GM23338 (cell line): ENCODE measurements at regions not wholly inside any gene's neighbourhood (a gene's known extent, or its start where the extent isn't known, plus 50 kb on each side); places are given as distances from the start of the nearest gene placed in this dataset.

ENCODE experiments used
- EZH2 ChIP-seq: fragments of 200-600 bp; sonication (generic); IDR thresholded peaks from one replicate; pipeline ENCODE4 v1.8.0; 2017; ENCODE audit warnings: antibody characterized with exemption, mild to moderate bottlenecking, low read depth; ENCODE audit not compliant: unreplicated experiment
- JUNB ChIP-seq: IDR thresholded peaks from one replicate; pipeline ENCODE4 v1.6.1; 2016; ENCODE audit warnings: antibody characterized with exemption; ENCODE audit not compliant: unreplicated experiment
- TF ChIP-seq, protein P1 (sequence below), 2 experiments: fragments of 200-600 bp in 1 of 2; sonication (generic) in 1 of 2; conservative IDR thresholded peaks; 2 replicates each; pipeline versions ENCODE4 v1.5.1 to v1.6.1; 2016 to 2017; ENCODE audit warnings: antibody characterized with exemption in 2 of 2, low read depth in 2 of 2, mild to moderate bottlenecking in 2 of 2, moderate library complexity in 1 of 2

DNA sequence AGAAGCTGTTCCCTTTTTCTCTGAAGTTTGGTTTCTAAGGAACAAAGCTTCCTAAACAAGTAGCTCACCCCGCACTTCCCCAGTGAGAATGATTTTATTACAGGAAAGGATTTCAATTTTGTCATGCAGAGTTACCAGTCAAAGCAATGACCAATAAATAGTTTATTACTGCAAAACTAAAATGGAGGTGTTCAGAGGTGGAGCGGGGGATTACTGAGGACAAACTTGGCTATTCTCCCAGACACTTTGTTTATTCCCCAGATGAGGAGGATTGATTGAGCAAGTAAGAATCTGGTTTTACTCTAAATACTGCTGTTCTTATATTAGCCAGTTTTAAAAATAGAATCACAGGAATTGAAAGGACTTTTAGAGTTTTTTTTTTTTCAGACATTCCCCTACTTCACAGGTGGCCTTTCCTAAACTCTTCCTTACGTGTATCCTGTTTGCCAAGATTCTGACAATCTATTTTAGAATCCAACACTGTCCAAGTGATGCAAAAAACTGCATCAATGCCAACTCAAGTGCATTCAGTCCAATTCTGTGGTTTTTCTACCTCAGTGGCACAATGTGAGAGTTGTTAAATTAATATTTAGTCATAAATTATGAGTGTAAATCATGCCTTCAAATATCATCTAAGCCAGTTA is 136.1 kb downstream of the TNFSF18 start:
- TF ChIP-seq, protein P1, sequence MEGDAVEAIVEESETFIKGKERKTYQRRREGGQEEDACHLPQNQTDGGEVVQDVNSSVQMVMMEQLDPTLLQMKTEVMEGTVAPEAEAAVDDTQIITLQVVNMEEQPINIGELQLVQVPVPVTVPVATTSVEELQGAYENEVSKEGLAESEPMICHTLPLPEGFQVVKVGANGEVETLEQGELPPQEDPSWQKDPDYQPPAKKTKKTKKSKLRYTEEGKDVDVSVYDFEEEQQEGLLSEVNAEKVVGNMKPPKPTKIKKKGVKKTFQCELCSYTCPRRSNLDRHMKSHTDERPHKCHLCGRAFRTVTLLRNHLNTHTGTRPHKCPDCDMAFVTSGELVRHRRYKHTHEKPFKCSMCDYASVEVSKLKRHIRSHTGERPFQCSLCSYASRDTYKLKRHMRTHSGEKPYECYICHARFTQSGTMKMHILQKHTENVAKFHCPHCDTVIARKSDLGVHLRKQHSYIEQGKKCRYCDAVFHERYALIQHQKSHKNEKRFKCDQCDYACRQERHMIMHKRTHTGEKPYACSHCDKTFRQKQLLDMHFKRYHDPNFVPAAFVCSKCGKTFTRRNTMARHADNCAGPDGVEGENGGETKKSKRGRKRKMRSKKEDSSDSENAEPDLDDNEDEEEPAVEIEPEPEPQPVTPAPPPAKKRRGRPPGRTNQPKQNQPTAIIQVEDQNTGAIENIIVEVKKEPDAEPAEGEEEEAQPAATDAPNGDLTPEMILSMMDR (conservative IDR thresholded peaks at IDR 0.05; ENCODE audit: low read depth in 2 of 2) = no peak
- TF ChIP-seq EZH2 (no peak), JUNB (no peak)
